ENCODE measurements at regions not wholly inside any gene's neighbourhood (a gene's known extent, or its start where the extent isn't known, plus 50 kb on each side); places are given as distances from the start of the nearest gene placed in this dataset.

GRCh38 chr1:208681878-208682663, 437.9 kb upstream of the PLXNA2 start:
- WGBS, 2 donors = 14 to 44% methylated on average over 4 of the region's 4 CpGs
- TF ChIP-seq POLR2A (IDR thresholded peaks at IDR 0.05) (no peak), POLR2AphosphoS5 (IDR thresholded peaks at IDR 0.05) (no peak), EP300 (IDR thresholded peaks at IDR 0.05) (no peak), CTCF (IDR thresholded peaks at IDR 0.05) (no peak)
- H3K4me1 ChIP-seq = no peaks in the 10 kb centered on the region
- intact Hi-C loops (cut with DNase I) = no loop called here
- H3K27ac ChIP-seq = no peak overlapping the region
- H3K27me3 ChIP-seq = no peaks in the 10 kb centered on the region
- no peaks in the 10 kb centered on the region for H3K9me3 ChIP-seq
- H3K4me3 ChIP-seq = no peak overlapping the region
- no peak for DNase-seq
- no peaks in the 10 kb centered on the region for H3K36me3 ChIP-seq

GRCh38 chr1:208682664-208683013, 438.5 kb upstream of the PLXNA2 start:
- no peaks in the 10 kb centered on the region for H3K27me3 ChIP-seq
- no peak for DNase-seq
- TF ChIP-seq CTCF (IDR thresholded peaks at IDR 0.05) (no peak), EP300 (IDR thresholded peaks at IDR 0.05) (no peak), POLR2AphosphoS5 (IDR thresholded peaks at IDR 0.05) (no peak), POLR2A (IDR thresholded peaks at IDR 0.05) (no peak)
- H3K9me3 ChIP-seq = no peaks in the 10 kb centered on the region
- intact Hi-C loops (cut with DNase I) = no loop called here
- 3 to 24% methylated on average over 2 of the region's 2 CpGs for WGBS, 2 donors
- no peak overlapping the region for H3K4me3 ChIP-seq
- H3K36me3 ChIP-seq = no peaks in the 10 kb centered on the region
- no peaks in the 10 kb centered on the region for H3K4me1 ChIP-seq
- peak overlapping the region in 1 of 4 donors; percentile 21 for H3K27ac ChIP-seq

DNA sequence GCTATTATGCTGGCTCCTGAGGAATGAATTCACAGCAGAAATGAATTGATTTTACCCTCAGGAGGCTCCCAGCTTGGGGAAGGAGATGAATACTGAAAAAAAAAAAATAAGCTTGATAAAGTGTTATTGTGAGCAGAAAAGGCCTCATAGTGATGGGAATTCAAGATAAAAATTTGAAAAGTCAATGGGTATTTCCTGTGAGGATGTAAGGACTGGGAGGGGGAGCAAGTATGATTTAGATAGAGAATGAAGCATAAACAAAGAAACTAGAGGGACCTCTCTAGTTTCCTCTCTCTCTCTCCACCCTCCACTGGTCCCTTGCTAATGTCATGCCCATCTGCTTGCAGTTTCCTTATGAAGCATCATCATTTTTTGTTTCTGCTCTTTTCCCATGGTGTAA, 439.0 kb upstream of the PLXNA2 start:
- no peaks in the 10 kb centered on the region for H3K27me3 ChIP-seq
- no peak overlapping the region for H3K27ac ChIP-seq
- H3K9me3 ChIP-seq = no peaks in the 10 kb centered on the region
- no peak overlapping the region for H3K4me3 ChIP-seq
- TF ChIP-seq CTCF (IDR thresholded peaks at IDR 0.05) (no peak), EP300 (IDR thresholded peaks at IDR 0.05) (no peak)
- H3K4me1 ChIP-seq = no peaks in the 10 kb centered on the region
- no peaks in the 10 kb centered on the region for H3K36me3 ChIP-seq
- DNase-seq = no peak
- intact Hi-C loops (cut with DNase I) = no loop called here

- TF ChIP-seq POLR2A (IDR thresholded peaks at IDR 0.05) (no peak), EP300 (IDR thresholded peaks at IDR 0.05) (no peak), POLR2AphosphoS5 (IDR thresholded peaks at IDR 0.05) (no peak), CTCF (IDR thresholded peaks at IDR 0.05) (no peak)
- intact Hi-C loops (cut with DNase I) = no loop called here
- 97% methylated on average over 2 of the region's 2 CpGs for WGBS, 2 donors
Observed at GRCh38 chr1:208684192-208684591, 440.0 kb upstream of the PLXNA2 start.

DNA sequence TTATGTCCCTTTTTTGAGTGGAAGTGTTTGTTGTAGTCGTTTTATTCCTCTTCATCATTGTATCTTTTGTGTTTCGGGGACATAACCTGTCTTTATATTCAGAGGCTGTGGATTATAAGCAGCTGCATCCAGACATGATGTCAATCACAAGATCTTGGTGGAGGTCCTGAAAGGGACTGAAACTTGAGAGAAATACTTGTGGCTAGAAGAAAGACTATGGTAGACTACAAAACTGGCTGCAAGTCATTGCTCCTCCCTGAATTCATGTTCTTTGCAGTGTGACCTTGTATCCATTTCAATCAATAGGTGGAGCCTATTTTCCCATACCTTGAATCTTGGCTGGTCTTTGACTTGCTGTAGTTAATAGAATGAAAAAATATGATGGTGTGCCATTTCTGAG, 442.4 kb upstream of the PLXNA2 start:
- 82 to 86% methylated on average over 2 of the region's 2 CpGs for WGBS, 2 donors
- Histone ChIP-seq H3K4me3 (no peak overlapping the region), H3K4me1 (no peaks in the 10 kb centered on the region), H3K27me3 (no peaks in the 10 kb centered on the region), H3K27ac (no peak overlapping the region), H3K9me3 (no peaks in the 10 kb centered on the region), H3K36me3 (no peaks in the 10 kb centered on the region)
- no peak for DNase-seq
- TF ChIP-seq POLR2AphosphoS5 (IDR thresholded peaks at IDR 0.05) = no peak
- no peak for TF ChIP-seq POLR2A (IDR thresholded peaks at IDR 0.05)
- TF ChIP-seq CTCF (IDR thresholded peaks at IDR 0.05) = no peak
- TF ChIP-seq EP300 (IDR thresholded peaks at IDR 0.05) = no peak
- intact Hi-C loops (cut with DNase I) = no loop called here

More at GRCh38 chr1:208684192-208684591, 440.0 kb upstream of the PLXNA2 start:
- DNase-seq = no peak
- H3K36me3 ChIP-seq = no peaks in the 10 kb centered on the region
- H3K4me1 ChIP-seq = no peaks in the 10 kb centered on the region
- H3K27ac ChIP-seq = no peak overlapping the region
- no peaks in the 10 kb centered on the region for H3K9me3 ChIP-seq
- no peak overlapping the region for H3K4me3 ChIP-seq
- no peaks in the 10 kb centered on the region for H3K27me3 ChIP-seq

All from sigmoid colon (tissue), 6 donors.